Body of pancreas (tissue), 4 donors: ENCODE measurements at regions not wholly inside any gene's neighbourhood (a gene's known extent, or its start where the extent isn't known, plus 50 kb on each side); places are given as distances from the start of the nearest gene placed in this dataset.

Experiments used
- ATAC-seq: fragments of 150-250 bp; one replicate; pipeline ENCODE4 v1.9.1; 2016
- DNase-seq, 4 donors: peaks; one replicate each; pipeline ENCODE4 v3.0.0-alpha.2; 2019
- H3K27ac ChIP-seq, 4 donors: fragments of 200-600 bp; sonication (generic); 1 replicate in 3 of 4; 2 replicates in 1 of 4; pipeline versions ENCODE4 v1.5.1 to v1.6.1; 2016 to 2019; ENCODE audit warnings: mild to moderate bottlenecking in 1 of 4, mixed read lengths in 1 of 4, moderate library complexity in 1 of 4
- H3K27me3 ChIP-seq, 2 donors: fragments of 200-600 bp; sonication (generic); one replicate each; pipeline ENCODE4 v1.6.0; 2016; ENCODE audit warnings: mild to moderate bottlenecking in 1 of 2
- H3K36me3 ChIP-seq, 2 donors: fragments of 200-600 bp; sonication (generic); replicated peaks in 1 of 2; 2 replicates each; pipeline ENCODE4 v1.5.1; 2016; ENCODE audit warnings: low read depth in 2 of 2; ENCODE audit not compliant: insufficient read depth in 1 of 2
- H3K4me1 ChIP-seq: fragments of 200-600 bp; sonication (generic); one replicate; pipeline ENCODE4 v1.6.0; 2016
- H3K4me3 ChIP-seq, 2 donors: fragments of 200-600 bp; sonication (generic); 1 replicate in 1 of 2; 2 replicates in 1 of 2; pipeline ENCODE4 v1.5.1; 2016 to 2019
- H3K9me3 ChIP-seq, 3 donors: fragments of 200-600 bp; sonication (generic); 1 replicate in 2 of 3; 2 replicates in 1 of 3; pipeline ENCODE4 v1.5.1; 2016
- CTCF ChIP-seq, 7 experiments: fragments of 450-650 bp in 4 of 7; fragments of 200-600 bp in 3 of 7; sonication (generic) in 3 of 7; IDR thresholded peaks; one replicate each; pipeline ENCODE4 v1.5.1; 2016 to 2019; ENCODE audit warnings: antibody characterized with exemption in 7 of 7
- POLR2A ChIP-seq, 3 donors: fragments of 450-650 bp; IDR thresholded peaks; one replicate each; pipeline ENCODE4 v1.6.1; 2016; ENCODE audit warnings: antibody characterized with exemption in 3 of 3, mild to moderate bottlenecking in 2 of 3
- WGBS, 2 donors: methylation state at CpG; one replicate each; pipeline ENCODE4 v1.1.5; 2017; 5-methylcytosine and 5-hydroxymethylcytosine counted together
- intact Hi-C: fragments of 100-400 bp; cut with DNase I; formaldehyde crosslinking; loops from one replicate; pipeline ENCODE4 v1.15.1; 2023

- intact Hi-C loops = no loop called here
- TF ChIP-seq POLR2A (IDR thresholded peaks at IDR 0.05) (no peak), CTCF (IDR thresholded peaks at IDR 0.05) (no peak)
- ATAC-seq (no peak), DNase-seq (no peak)
- no peak overlapping the region for H3K4me3 ChIP-seq
- no peak overlapping the region for H3K27ac ChIP-seq
- H3K9me3 ChIP-seq = peaks cover 0 to 4% (median 0%) of the 10 kb centered on the region in 3 donors
- no peaks in the 10 kb centered on the region for H3K27me3 ChIP-seq
- no peaks in the 10 kb centered on the region for H3K36me3 ChIP-seq
- 77 to 98% methylated on average over 2 of the region's 2 CpGs for WGBS, 2 donors
- no peaks in the 10 kb centered on the region for H3K4me1 ChIP-seq
These were observed 106.7 kb upstream of the NANOGP8 start for GRCh38 chr15:35191783-35192182.

- Histone ChIP-seq H3K27me3 (no peaks in the 10 kb centered on the region), H3K36me3 (no peaks in the 10 kb centered on the region), H3K9me3 (no peaks in the 10 kb centered on the region), H3K4me1 (no peaks in the 10 kb centered on the region), H3K27ac (no peak overlapping the region), H3K4me3 (no peak overlapping the region)
- DNase-seq (no peak), ATAC-seq (no peak)
- TF ChIP-seq CTCF (IDR thresholded peaks at IDR 0.05) = no peak
- no peak for TF ChIP-seq POLR2A (IDR thresholded peaks at IDR 0.05)
- 86 to 95% methylated on average over 1 of the region's 1 CpG for WGBS, 2 donors
- intact Hi-C loops = no loop called here
These were observed 101.3 kb upstream of the NANOGP8 start for GRCh38 chr15:35186346-35186745.

- Histone ChIP-seq H3K4me3 (no peak overlapping the region), H3K27me3 (no peaks in the 10 kb centered on the region), H3K27ac (no peak overlapping the region), H3K4me1 (no peaks in the 10 kb centered on the region), H3K36me3 (no peaks in the 10 kb centered on the region), H3K9me3 (no peaks in the 10 kb centered on the region)
- no peak for TF ChIP-seq POLR2A (IDR thresholded peaks at IDR 0.05)
- TF ChIP-seq CTCF (IDR thresholded peaks at IDR 0.05) = no peak
- DNase-seq (no peak), ATAC-seq (no peak)
- 81 to 93% methylated on average over 1 of the region's 1 CpG for WGBS, 2 donors
- intact Hi-C loops = no loop called here
These were observed 99.6 kb upstream of the NANOGP8 start for GRCh38 chr15:35184646-35185045.

- no peak for ATAC-seq
- Histone ChIP-seq H3K4me3 (no peak overlapping the region), H3K9me3 (no peaks in the 10 kb centered on the region), H3K27me3 (no peaks in the 10 kb centered on the region), H3K36me3 (no peaks in the 10 kb centered on the region), H3K27ac (no peak overlapping the region), H3K4me1 (no peaks in the 10 kb centered on the region)
- WGBS, 2 donors = 25 to 38% methylated on average over 2 of the region's 2 CpGs
- no peak for DNase-seq
- intact Hi-C loops = no loop called here
- no peak for TF ChIP-seq POLR2A (IDR thresholded peaks at IDR 0.05)
- TF ChIP-seq CTCF (IDR thresholded peaks at IDR 0.05) = no peak
These were observed 97.9 kb upstream of the NANOGP8 start for GRCh38 chr15:35182841-35183479.

GRCh38 chr15:35181538-35181937 lies 96.4 kb upstream of the NANOGP8 start:
- TF ChIP-seq POLR2A (IDR thresholded peaks at IDR 0.05) = no peak
- TF ChIP-seq CTCF (IDR thresholded peaks at IDR 0.05) = no peak

More at GRCh38 chr15:35181538-35181937, 96.4 kb upstream of the NANOGP8 start:
- no peaks in the 10 kb centered on the region for H3K4me1 ChIP-seq
- no peaks in the 10 kb centered on the region for H3K27me3 ChIP-seq
- ATAC-seq = no peak
- H3K9me3 ChIP-seq = no peaks in the 10 kb centered on the region
- no peak overlapping the region for H3K27ac ChIP-seq
- DNase-seq = no peak
- intact Hi-C loops = no loop called here
- no peak overlapping the region for H3K4me3 ChIP-seq
- no peaks in the 10 kb centered on the region for H3K36me3 ChIP-seq
